K562 (cell line): ENCODE measurements at regions not wholly inside any gene's neighbourhood (a gene's known extent, or its start where the extent isn't known, plus 50 kb on each side); places are given as distances from the start of the nearest gene placed in this dataset.

Experiments used
- ATAC-seq: fragments of 200-7000 bp; cut with Tn5 transposase; 3 replicates; pipeline ENCODE4 v1.9.1; 2020; ENCODE audit warnings: moderate library complexity
- BruUV-seq: library from RNA; stranded (reverse); fragments of 400-500 nt; replicated peaks from 2 replicates; lab custom pipeline; 2021; lab: Mats Ljungman, UMichigan
- CTCF ChIA-PET: fragments of 300-600 bp; formaldehyde crosslinking; extraction: SDS; loops from one replicate; lab custom pipeline; 2021; ENCODE audit warnings: low intra/inter-chr PET ratio; lab: Yijun Ruan, JAX
- POLR2A ChIA-PET: fragments of 300-600, 350-650 bp; sonication (Branson Sonifier 250); formaldehyde crosslinking; extraction: SDS; loops from one replicate; lab custom pipeline; 2021; ENCODE audit warnings: antibody characterized with exemption, inconsistent platforms; lab: Yijun Ruan, JAX
- DNase-seq, 4 experiments: peaks; one replicate each; pipeline versions ENCODE4 v3.0.0 to v3.0.0-alpha.2; 2011 to 2018; ENCODE audit warnings: low spot score in 3 of 4, mixed read lengths in 3 of 4; ENCODE audit errors: extremely low read depth in 1 of 4
- FAIRE-seq: peaks from 2 replicates; lab custom pipeline; 2011; peaks lifted over from hg19 to GRCh38; lab: Jason Lieb, UNC
- H2AFZ ChIP-seq: 2 replicates; pipeline ENCODE4 v1.6.0; 2011; ENCODE audit warnings: low read depth, low read length, control low read depth, inconsistent platforms
- H3K27ac ChIP-seq: fragments of 200-600 bp; 3 replicates; pipeline ENCODE4 v1.8.0; 2011; ENCODE audit warnings: low read depth, mild to moderate bottlenecking, control low read depth, inconsistent platforms, low read length, moderate library complexity, mixed read lengths; ENCODE audit errors: extremely low read depth
- H3K27me3 ChIP-seq, 2 experiments: fragments of 300-600 bp in 1 of 2; 2 replicates in 1 of 2; 3 replicates in 1 of 2; pipeline versions ENCODE4 v1.6.0 to v1.8.0; 2011; ENCODE audit warnings: inconsistent platforms in 2 of 2, low read length in 2 of 2, mild to moderate bottlenecking in 1 of 2, mixed read lengths in 1 of 2, moderate library complexity in 1 of 2; ENCODE audit not compliant: control insufficient read depth in 2 of 2, insufficient read depth in 2 of 2
- H3K36me3 ChIP-seq: fragments of 300-600 bp; 3 replicates; pipeline ENCODE4 v1.8.0; 2011; ENCODE audit warnings: mild to moderate bottlenecking, low read length, inconsistent platforms; ENCODE audit not compliant: control insufficient read depth, insufficient read depth
- H3K4me1 ChIP-seq, 2 experiments: fragments of 200-600 bp in 1 of 2; replicated peaks in 1 of 2; 2 replicates in 1 of 2; 3 replicates in 1 of 2; pipeline versions ENCODE4 v1.5.1 to v1.8.0; 2011; ENCODE audit warnings: inconsistent platforms in 2 of 2, low read length in 2 of 2, mild to moderate bottlenecking in 1 of 2, mixed read lengths in 1 of 2, moderate library complexity in 1 of 2; ENCODE audit not compliant: control insufficient read depth in 2 of 2, insufficient read depth in 2 of 2
- H3K4me2 ChIP-seq: 2 replicates; pipeline ENCODE4 v1.6.1; 2011; ENCODE audit warnings: low read length, control low read depth, inconsistent platforms, mixed read lengths; ENCODE audit not compliant: insufficient read depth
- H3K4me3 ChIP-seq: fragments of 200-600 bp; sonication (generic), shearing (Covaris generic); 2 replicates; pipeline ENCODE4 v1.5.1; 2016; ENCODE audit warnings: control low read depth, inconsistent platforms
- H3K79me2 ChIP-seq: fragments of 200-600 bp; 3 replicates; pipeline ENCODE4 v1.8.0; 2011; ENCODE audit warnings: low read length, inconsistent platforms; ENCODE audit not compliant: control insufficient read depth, insufficient read depth
- H3K9ac ChIP-seq, 2 experiments: 2 replicates each; pipeline versions ENCODE4 v1.6.0 to v1.6.1; 2011; ENCODE audit warnings: low read depth in 2 of 2, low read length in 2 of 2, control low read depth in 1 of 2, inconsistent platforms in 1 of 2, mild to moderate bottlenecking in 1 of 2, mixed read lengths in 1 of 2; ENCODE audit not compliant: insufficient read depth in 1 of 2
- H3K9me1 ChIP-seq: one replicate; pipeline ENCODE4 v1.6.0; 2011; ENCODE audit warnings: inconsistent platforms, mild to moderate bottlenecking, low read length, moderate library complexity; ENCODE audit not compliant: control insufficient read depth, insufficient read depth
- H3K9me3 ChIP-seq: replicated peaks from 2 replicates; pipeline ENCODE4 v1.5.1; 2011; ENCODE audit warnings: low read depth, low read length, inconsistent platforms; ENCODE audit not compliant: control insufficient read depth, insufficient read depth
- H4K20me1 ChIP-seq: replicated peaks from 2 replicates; pipeline ENCODE4 v1.6.1; 2011; ENCODE audit warnings: low read length, inconsistent platforms, mixed read lengths; ENCODE audit not compliant: control insufficient read depth, insufficient read depth
- BCLAF1 ChIP-seq, 2 experiments: fragments of 450-650 bp in 1 of 2; IDR thresholded peaks; 2 replicates each; pipeline ENCODE4 v1.6.1; 2011 to 2017; ENCODE audit warnings: low read depth in 2 of 2, antibody characterized with exemption in 1 of 2, borderline replicate concordance in 1 of 2, low read length in 1 of 2, mild to moderate bottlenecking in 1 of 2, mixed read lengths in 1 of 2; ENCODE audit not compliant: control insufficient read depth in 1 of 2
- CBX2 ChIP-seq: fragments of 200-600 bp; sonication (generic); IDR thresholded peaks from one replicate; pipeline ENCODE4 v1.6.1; 2012; ENCODE audit warnings: mild to moderate bottlenecking, low read length, inconsistent platforms; ENCODE audit not compliant: insufficient read depth, poor library complexity, severe bottlenecking
- CSDE1 ChIP-seq, 2 experiments: fragments of 450-650 bp; IDR thresholded peaks; 2 replicates each; pipeline ENCODE4 v1.6.1; 2016; ENCODE audit warnings: mild to moderate bottlenecking in 1 of 2
- KDM2B ChIP-seq: fragments of 250-450 bp; sonication (Bioruptor Pico); IDR thresholded peaks from 2 replicates; pipeline ENCODE4 v1.8.0; 2021; ENCODE audit warnings: mild to moderate bottlenecking, moderate library complexity
- LEF1 ChIP-seq: fragments of 450-650 bp; IDR thresholded peaks from 2 replicates; pipeline ENCODE4 v1.6.1; 2016; ENCODE audit warnings: mild to moderate bottlenecking
- MIER1 ChIP-seq: fragments of 450-650 bp; IDR thresholded peaks from 2 replicates; pipeline ENCODE4 v1.6.1; 2016; ENCODE audit warnings: antibody characterized with exemption, mild to moderate bottlenecking, low read depth
- NCOA1 ChIP-seq: fragments of 450-650 bp; IDR thresholded peaks from 2 replicates; pipeline ENCODE4 v1.6.1; 2016; ENCODE audit warnings: low read depth
- NR1H2 ChIP-seq: sonication (generic); formaldehyde crosslinking; IDR thresholded peaks from 2 replicates; pipeline ENCODE4 v1.4.0; 2020; ENCODE audit warnings: mild to moderate bottlenecking, missing genetic modification reagents
- SIN3B ChIP-seq: fragments of 450-650 bp; IDR thresholded peaks from 2 replicates; pipeline ENCODE4 v1.6.1; 2017; ENCODE audit warnings: low read depth, mild to moderate bottlenecking, moderate library complexity
- SIRT6 ChIP-seq: IDR thresholded peaks from one replicate; pipeline ENCODE4 v1.6.1; 2012; ENCODE audit warnings: low read depth, mild to moderate bottlenecking, control low read depth, inconsistent platforms, low read length, moderate library complexity
- TEAD4 ChIP-seq, 2 experiments: sonication (generic) in 1 of 2; formaldehyde crosslinking in 1 of 2; IDR thresholded peaks; 2 replicates each; pipeline versions ENCODE4 v1.6.1 to v1.8.0; 2012 to 2022; ENCODE audit warnings: borderline replicate concordance in 1 of 2, inconsistent platforms in 1 of 2, low read length in 1 of 2, mild to moderate bottlenecking in 1 of 2, missing genetic modification reagents in 1 of 2
- TRIM24 ChIP-seq, 2 experiments: fragments of 450-650 bp; IDR thresholded peaks; 2 replicates each; pipeline ENCODE4 v1.6.1; 2016
- ZKSCAN8 ChIP-seq: fragments of 200-800 bp; sonication (Bioruptor generic); IDR thresholded peaks from 2 replicates; pipeline ENCODE4 v1.6.1; 2016; ENCODE audit warnings: missing genetic modification characterization, missing compliant biosample characterization
- WGBS: fragments of 100-300 bp; shearing (Covaris generic); methylation state at CpG from one replicate; pipeline ENCODE4 v1.1.6; 2016; ENCODE audit warnings: low coverage, mixed read lengths; ENCODE audit not compliant: insufficient coverage; ENCODE audit errors: missing lambda C conversion rate; 5-methylcytosine and 5-hydroxymethylcytosine counted together
- in situ Hi-C: fragments of 300-500 bp; cut with MboI; formaldehyde crosslinking; loops from 4 replicates; pipeline ENCODE4 v1.15.0; 2018; ENCODE audit warnings: inconsistent platforms, mixed read lengths
- intact Hi-C: fragments of 100-400 bp; cut with micrococcal nuclease; formaldehyde crosslinking; loops from 2 replicates; pipeline ENCODE4 v1.14.2; 2022
- TF ChIP-seq, protein P1 (sequence below): fragments of 250-450 bp; sonication (Bioruptor Pico); IDR thresholded peaks from 2 replicates; pipeline ENCODE4 v1.5.0; 2021; ENCODE audit warnings: mild to moderate bottlenecking, borderline replicate concordance

- TF ChIP-seq BCLAF1 (IDR thresholded peaks at IDR 0.05; ENCODE audit: borderline replicate concordance in 1 of 2, control insufficient read depth in 1 of 2, low read depth in 2 of 2, low read length in 1 of 2): no peak
- no peak for TF ChIP-seq KDM2B
- no peak for TF ChIP-seq NCOA1
- no peak for TF ChIP-seq TRIM24 (IDR thresholded peaks at IDR 0.05)
Measured at GRCh38 chr7:24158975-24159374, 125.0 kb upstream of the NPY start (continued).

- intact Hi-C loops: no loop called here
Measured at GRCh38 chr7:24164401-24164800, 119.6 kb upstream of the NPY start.

More at GRCh38 chr7:24164401-24164800, 119.6 kb upstream of the NPY start:
- no peak overlapping the region for H2AFZ ChIP-seq
- H3K36me3 ChIP-seq: no peaks in the 10 kb centered on the region
- WGBS: 0% methylated on average over 4 of the region's 4 CpGs
- H3K9ac ChIP-seq: no peak overlapping the region
- H3K27me3 ChIP-seq: no peaks in the 10 kb centered on the region
- no peak overlapping the region for H3K27ac ChIP-seq
- ATAC-seq (no peak), DNase-seq (no peak), FAIRE-seq (no peak)
- ChIA-PET CTCF (no interaction called here), POLR2A (no interaction called here)
- no peaks in the 10 kb centered on the region for H3K4me1 ChIP-seq
- in situ Hi-C loops: no loop called here
- H3K4me3 ChIP-seq: no peak overlapping the region
- no peaks in the 10 kb centered on the region for H4K20me1 ChIP-seq
- BruUV-seq: no TSS peak
- no peaks in the 10 kb centered on the region for H3K9me3 ChIP-seq
- H3K4me2 ChIP-seq: no peak overlapping the region
- no peaks in the 10 kb centered on the region for H3K9me1 ChIP-seq
- H3K79me2 ChIP-seq: no peaks in the 10 kb centered on the region
- no peak for TF ChIP-seq MIER1
- no peak for TF ChIP-seq SIRT6
- TF ChIP-seq CBX2: no peak
- TF ChIP-seq NR1H2 (CRISPR knock-in tag): no peak
- no peak for TF ChIP-seq LEF1
- TF ChIP-seq SIN3B: no peak
- TF ChIP-seq CSDE1 (IDR thresholded peaks at IDR 0.05): no peak
- TF ChIP-seq TEAD4 (IDR thresholded peaks at IDR 0.05; ENCODE audit: low read length): no peak
- no peak for TF ChIP-seq TEAD4 (CRISPR knock-in tag; IDR thresholded peaks at IDR 0.05; ENCODE audit: borderline replicate concordance)
- TF ChIP-seq, protein P1, sequence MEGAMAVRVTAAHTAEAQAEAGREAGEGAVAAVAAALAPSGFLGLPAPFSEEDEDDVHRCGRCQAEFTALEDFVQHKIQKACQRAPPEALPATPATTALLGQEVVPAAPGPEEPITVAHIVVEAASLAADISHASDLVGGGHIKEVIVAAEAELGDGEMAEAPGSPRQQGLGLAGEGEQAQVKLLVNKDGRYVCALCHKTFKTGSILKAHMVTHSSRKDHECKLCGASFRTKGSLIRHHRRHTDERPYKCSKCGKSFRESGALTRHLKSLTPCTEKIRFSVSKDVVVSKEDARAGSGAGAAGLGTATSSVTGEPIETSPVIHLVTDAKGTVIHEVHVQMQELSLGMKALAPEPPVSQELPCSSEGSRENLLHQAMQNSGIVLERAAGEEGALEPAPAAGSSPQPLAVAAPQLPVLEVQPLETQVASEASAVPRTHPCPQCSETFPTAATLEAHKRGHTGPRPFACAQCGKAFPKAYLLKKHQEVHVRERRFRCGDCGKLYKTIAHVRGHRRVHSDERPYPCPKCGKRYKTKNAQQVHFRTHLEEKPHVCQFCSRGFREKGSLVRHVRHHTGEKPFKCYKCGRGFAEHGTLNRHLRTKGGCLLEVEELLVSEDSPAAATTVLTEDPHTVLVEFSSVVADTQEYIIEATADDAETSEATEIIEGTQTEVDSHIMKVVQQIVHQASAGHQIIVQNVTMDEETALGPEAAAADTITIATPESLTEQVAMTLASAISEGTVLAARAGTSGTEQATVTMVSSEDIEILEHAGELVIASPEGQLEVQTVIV (CRISPR knock-in tag): no peak
- TF ChIP-seq ZKSCAN8 (CRISPR knock-in tag): no peak
